Transverse colon (tissue), 4 donors: ENCODE measurements at regions not wholly inside any gene's neighbourhood (a gene's known extent, or its start where the extent isn't known, plus 50 kb on each side); places are given as distances from the start of the nearest gene placed in this dataset.

Source experiments
- CTCF ChIP-seq, 5 experiments: fragments of 200-600 bp in 3 of 5; fragments of 450-650 bp in 2 of 5; sonication (generic) in 3 of 5; IDR thresholded peaks; 1 replicate in 2 of 5; 2 replicates in 3 of 5; pipeline ENCODE4 v1.5.1; 2016 to 2017; ENCODE audit warnings: antibody characterized with exemption in 5 of 5, inconsistent platforms in 3 of 5, mild to moderate bottlenecking in 2 of 5, moderate library complexity in 1 of 5
- EP300 ChIP-seq: sonication (generic); formaldehyde crosslinking; IDR thresholded peaks from one replicate; pipeline ENCODE4 v1.6.1; 2017; ENCODE audit warnings: antibody characterized with exemption, low read depth
- POLR2A ChIP-seq: fragments of 450-650 bp; IDR thresholded peaks from one replicate; pipeline ENCODE4 v1.6.1; 2016; ENCODE audit warnings: antibody characterized with exemption, mild to moderate bottlenecking, moderate library complexity
- POLR2AphosphoS5 ChIP-seq, 3 donors: sonication (generic); formaldehyde crosslinking; IDR thresholded peaks; one replicate each; pipeline ENCODE4 v1.6.1; 2016; ENCODE audit warnings: antibody characterized with exemption in 3 of 3

GRCh38 chr6:149200282-149200945, 117.1 kb upstream of the TAB2 start:
- TF ChIP-seq EP300 (no peak), CTCF (IDR thresholded peaks at IDR 0.05) (no peak), POLR2A (no peak), POLR2AphosphoS5 (IDR thresholded peaks at IDR 0.05) (no peak)
